ENCODE measurements at regions not wholly inside any gene's neighbourhood (a gene's known extent, or its start where the extent isn't known, plus 50 kb on each side); places are given as distances from the start of the nearest gene placed in this dataset. TPM values are rescaled to one million over a fixed set of nuclear protein-coding genes. Genes with fewer than 3 reads are reported as not detected.

Small RNA genes lying in the stretch of these regions (small RNA-seq; reads per million reads assigned to genes)
- gene GNG5P5 (ENCODE audit: insufficient read depth, insufficient read length, low read depth, low replicate concordance) (not detected), gene RN7SL700P (ENCODE audit: insufficient read depth, insufficient read length, low read depth, low replicate concordance) (not detected)
